HUDEP-2 (cell line): ENCODE measurements at regions not wholly inside any gene's neighbourhood (a gene's known extent, or its start where the extent isn't known, plus 50 kb on each side); places are given as distances from the start of the nearest gene placed in this dataset.
"Not testable (repeated sequence)": the region's sequence is repeated elsewhere in the genome, so short reads cannot be mapped to it uniquely, and the experiment has no call there.

Experiments used
- DNase-seq, 76 experiments: peaks; one replicate each; lab custom pipeline; 2025; ENCODE audit not compliant: unreplicated experiment in 76 of 76; lab: John Stamatoyannopoulos, UW

GRCh38 chr2:10198482-10198881 lies 75.9 kb downstream of the RRM2 start:
- DNase-seq, result not testable (repeated sequence)

DNA sequence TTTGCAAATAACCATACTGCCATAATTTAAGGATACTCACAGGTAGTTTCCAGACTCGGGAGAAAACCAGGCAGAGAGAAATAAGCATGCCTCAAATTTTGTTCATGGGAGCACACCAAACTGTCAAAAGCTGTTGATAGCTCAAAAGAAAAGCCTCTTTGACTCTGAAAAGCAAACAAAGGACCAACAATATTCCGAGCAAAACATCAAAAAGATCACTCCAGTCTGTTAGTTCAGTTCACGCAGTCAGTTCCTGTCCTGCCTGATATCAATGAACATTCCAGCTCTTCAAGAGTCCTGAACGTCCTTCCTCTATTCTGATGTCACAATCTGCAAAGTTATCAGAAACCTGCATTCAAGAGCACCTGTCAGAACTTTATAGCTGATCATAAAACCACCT lies 78.7 kb downstream of the RRM2 start:
- no peak for DNase-seq

- no peak for DNase-seq
Observed at GRCh38 chr2:10202131-10202665, 79.7 kb downstream of the RRM2 start.

GRCh38 chr2:10204326-10205161 lies 82.0 kb downstream of the RRM2 start:
- DNase-seq, result no peak

GRCh38 chr2:10205162-10205475 lies 82.6 kb downstream of the RRM2 start:
- no peak for DNase-seq

DNA sequence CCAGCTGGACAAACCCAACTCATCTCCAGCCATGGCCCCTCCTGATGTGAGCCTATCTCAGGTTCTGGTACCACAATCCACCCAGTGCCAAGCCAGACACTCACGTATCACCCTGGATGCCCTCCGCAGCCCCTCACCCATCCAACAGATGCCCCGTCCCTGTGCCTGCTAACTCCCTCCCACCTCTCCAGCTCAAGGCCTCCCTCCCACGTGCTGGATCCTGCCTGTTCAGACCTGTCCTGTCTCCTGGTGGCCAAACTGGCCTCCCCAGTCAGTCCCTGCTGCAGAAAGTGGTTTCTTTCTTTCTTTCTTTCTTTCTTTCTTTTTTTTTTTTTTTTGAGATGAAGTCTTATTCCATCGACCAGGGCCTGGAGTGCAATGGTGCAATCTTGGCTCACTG lies 86.2 kb downstream of the RRM2 start:
- no peak for DNase-seq

- no peak for DNase-seq
Observed at GRCh38 chr2:10209406-10209935, 86.9 kb downstream of the RRM2 start.

DNA sequence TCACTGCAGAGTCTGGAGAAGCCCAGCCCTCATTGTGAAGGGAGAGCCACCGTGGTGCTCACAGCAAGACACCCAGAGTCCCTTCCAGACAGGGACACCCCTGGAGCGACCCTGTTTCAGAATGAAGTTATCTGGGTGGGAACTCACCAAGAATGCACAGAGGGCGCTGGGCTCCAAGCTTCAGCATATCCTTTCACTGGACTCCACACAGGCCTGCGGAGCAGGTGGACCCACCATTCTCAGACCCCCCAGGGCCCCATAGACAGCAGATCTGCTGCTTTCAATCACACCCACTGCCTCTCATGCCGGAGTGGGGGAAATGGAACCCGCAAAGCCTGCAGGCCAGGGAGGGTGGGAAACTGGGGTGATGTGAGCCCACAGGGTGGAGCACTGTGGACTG lies 87.8 kb downstream of the RRM2 start:
- no peak for DNase-seq

DNA sequence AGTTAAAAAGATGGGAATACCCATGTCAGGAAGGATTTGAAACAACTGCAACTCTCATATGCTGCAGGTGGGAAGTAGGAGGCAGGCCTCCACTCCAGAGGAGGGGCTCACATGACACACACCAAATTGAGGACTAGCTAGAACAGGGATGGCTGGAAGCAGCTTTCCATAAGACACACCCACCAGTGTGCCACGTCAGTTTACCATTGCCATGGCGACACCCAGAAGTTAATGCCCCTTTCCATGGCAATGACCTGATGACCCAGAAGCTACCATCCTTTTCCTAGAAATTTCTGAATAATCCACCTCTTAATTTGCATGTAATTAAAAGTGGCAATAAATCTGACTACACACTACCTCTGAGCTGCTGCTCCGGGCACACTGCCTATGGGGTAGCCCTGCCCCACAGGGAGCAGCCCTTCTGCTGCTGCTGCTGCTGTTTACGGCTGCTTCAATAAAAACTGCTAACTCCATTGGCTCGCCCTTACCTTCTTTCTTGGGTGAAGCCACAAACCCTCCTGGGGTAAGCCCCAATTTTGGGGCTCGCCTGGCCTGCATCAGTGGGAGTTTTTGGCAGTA lies 89.4 kb downstream of the RRM2 start:
- no peak for DNase-seq

- no peak for DNase-seq
Observed at GRCh38 chr2:10212827-10213226, 89.9 kb upstream of the HPCAL1 start.

DNA sequence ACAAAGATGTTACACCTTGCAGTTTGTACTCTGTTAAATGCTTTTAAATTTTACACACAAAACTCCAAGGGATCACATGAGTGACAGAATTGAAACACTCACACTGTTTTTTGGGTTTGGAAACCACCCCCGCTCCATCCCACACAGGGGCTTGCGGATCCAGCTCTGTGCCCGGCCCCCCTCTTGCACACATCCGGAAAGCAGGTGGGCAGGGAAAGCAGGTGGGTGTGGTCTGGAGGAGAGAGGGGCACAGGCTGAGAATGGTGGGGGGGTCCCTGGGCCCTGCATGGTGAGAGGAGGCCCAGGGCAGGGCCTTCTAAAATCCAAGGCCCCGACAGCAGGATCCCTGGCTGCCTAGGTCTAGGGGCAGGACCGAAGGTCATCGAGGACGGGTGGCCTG lies 88.5 kb upstream of the HPCAL1 start:
- DNase-seq, result no peak

DNA sequence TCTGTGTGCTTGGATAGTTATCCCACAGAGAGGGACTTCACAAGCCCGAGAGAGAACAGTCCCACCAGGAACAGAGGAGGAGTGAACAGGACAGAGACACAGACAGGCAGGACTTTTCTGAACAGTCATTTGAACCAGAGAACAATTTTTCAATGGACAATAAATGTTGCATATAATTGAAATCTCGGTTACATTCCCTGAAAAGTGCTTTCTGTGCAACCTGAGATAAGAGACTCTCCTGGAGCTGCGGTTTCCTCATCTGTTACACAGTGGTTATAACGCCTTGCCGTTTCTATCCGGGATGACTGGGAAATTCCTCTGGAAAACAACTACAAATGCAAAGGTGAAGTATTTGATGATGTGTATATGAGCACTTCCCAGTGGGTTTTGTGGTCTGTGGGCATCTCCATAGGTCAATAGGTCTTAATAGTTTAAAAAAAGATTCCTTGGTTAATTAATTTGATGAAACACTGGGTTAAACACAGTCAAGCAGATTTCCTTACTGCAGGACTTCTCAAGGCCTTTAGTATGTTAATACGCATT lies 87.2 kb upstream of the HPCAL1 start:
- no peak for DNase-seq

GRCh38 chr2:10216677-10217488 lies 85.8 kb upstream of the HPCAL1 start:
- no peak for DNase-seq

GRCh38 chr2:10217489-10218435 lies 84.9 kb upstream of the HPCAL1 start:
- no peak for DNase-seq

DNA sequence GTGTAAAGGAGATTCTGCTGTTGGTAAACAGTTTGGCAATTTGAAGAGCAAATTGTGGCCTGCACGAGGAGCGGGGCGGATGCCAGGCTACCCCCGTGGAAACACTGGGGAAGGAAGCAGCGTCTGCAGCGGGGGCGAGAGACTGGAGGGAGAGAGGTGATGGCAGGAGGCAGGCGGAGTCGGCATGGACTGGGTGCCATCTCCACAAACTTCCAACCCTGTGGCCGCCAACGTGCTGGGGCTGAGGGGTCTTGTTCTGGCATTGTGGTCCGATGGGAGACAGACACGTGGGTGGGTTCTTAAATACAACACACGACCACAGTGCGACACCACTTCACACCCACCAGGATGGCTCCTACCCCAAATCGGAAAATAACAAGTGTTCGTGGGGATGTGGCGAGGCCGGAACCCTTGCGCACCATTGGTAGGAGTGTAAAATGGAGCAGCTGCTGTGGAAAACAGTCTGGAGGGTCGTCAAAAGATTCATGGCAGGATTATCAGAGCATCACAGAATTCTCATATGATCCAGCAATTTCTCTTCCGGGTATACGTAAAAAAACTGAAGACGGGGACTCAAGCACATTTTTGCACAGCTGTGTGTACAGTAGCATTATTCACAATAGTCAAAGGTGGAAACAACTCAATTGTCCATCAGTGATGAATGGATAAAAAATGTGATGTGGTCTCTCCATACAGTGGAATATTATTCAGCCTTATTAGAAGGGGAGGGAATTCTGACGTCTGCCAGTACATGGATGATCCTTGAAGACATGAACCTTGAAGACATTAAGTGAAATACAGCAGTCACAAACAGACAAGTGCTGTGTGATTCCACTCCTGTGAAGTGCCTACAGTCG lies 82.4 kb upstream of the HPCAL1 start:
- DNase-seq, result no peak

DNA sequence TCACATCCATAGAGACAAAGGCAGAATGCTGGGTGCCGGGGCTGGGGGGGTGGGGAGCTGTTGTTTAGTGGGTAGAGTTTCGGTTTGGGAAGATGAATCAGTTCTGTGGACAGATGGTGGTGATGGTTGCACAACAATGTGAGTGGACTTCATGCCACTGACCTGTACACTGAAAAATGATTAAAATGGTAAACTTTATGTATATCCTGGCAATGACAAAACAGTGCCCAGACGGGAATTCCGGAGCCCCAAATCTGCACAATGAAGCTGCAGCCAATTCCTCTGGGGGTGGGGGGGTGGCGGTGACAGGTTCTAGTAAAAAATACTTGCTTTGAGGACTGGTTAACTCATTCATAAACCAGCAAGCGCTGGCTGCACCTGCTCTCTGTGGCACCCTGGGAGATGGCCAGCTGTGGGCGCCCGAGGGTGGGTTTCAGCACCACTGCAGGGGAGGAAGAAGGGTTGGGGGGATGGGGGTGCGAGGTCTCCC lies 81.8 kb upstream of the HPCAL1 start:
- no peak for DNase-seq

DNA sequence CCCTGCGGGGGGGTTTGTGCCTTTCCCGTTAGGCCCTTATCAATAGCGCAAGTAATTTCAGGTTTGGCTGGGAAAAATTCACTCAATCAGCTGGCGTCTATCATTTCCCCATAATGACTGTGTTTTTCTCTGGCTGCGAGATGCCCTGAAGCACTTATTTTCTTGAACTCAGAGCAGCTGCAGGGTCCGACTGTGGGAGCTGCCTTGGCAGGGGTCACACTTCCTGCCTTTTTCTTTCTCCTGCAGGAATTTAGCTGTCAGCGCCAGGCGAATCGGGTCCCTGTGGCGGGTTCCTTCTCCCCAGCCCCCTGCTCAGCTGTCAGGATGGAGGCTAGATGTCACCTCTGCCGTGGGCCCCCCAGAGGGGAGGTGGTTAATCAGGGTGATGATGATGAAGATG lies 81.3 kb upstream of the HPCAL1 start:
- DNase-seq, result no peak

DNA sequence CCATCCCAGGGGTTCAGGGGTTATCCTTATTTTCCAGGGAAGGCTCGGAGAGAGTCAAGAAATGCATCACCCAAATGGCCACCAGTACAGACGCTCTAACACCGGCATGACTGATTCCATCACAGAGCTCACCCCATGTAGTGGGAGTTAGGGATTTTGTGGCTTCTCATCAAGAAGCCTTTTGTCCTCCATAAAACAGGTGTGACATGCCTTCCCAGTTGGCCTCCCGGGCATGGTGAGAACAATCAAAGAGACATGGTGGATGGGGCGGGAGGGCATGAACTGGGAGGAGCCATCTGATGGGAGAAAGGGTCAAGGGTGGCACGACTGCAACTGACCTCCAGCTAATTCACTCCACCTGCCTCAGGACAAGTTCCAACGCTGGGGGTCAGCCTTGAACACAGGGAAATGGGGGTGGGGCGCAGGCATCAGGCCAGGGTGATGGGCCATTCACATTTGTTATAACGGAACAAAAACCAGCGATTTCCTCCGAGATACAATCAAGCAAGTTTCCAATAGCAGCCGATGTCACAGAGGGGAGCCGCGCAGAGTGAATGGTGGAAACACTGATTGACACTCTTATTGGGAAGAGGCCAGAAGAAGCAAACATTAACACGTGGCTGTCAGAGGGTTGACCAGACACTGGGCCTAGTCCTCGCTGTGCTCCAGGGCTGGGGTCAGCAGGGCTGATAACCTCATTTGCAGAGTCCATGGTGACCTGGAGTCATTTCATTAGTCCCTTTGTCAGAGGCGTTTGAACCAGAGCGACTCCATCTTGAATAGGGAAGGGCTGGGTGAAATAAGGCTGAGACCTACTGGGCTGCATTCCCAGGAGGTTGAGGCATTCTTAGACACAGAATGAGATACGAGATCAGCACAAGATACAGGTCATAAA lies 80.5 kb upstream of the HPCAL1 start:
- DNase-seq, result no peak
